K562 (cell line): ENCODE measurements at regions not wholly inside any gene's neighbourhood (a gene's known extent, or its start where the extent isn't known, plus 50 kb on each side); places are given as distances from the start of the nearest gene placed in this dataset.

ENCODE experiments used
- EZH2 ChIP-seq: IDR thresholded peaks from 2 replicates; pipeline ENCODE4 v1.6.1; 2012; ENCODE audit warnings: low read depth, mild to moderate bottlenecking, inconsistent platforms, low read length, borderline replicate concordance
- FOXJ3 ChIP-seq: sonication (generic); formaldehyde crosslinking; IDR thresholded peaks from 2 replicates; pipeline ENCODE4 v1.4.0; 2020; ENCODE audit warnings: mild to moderate bottlenecking, missing genetic modification reagents
- POLR2A ChIP-seq: fragments of 450-650 bp; conservative IDR thresholded peaks from 2 replicates; pipeline ENCODE4 v1.6.1; 2016
- POLR2G ChIP-seq: fragments of 200-400 bp; formaldehyde crosslinking; IDR thresholded peaks from 2 replicates; pipeline ENCODE4 v1.6.1; 2017; ENCODE audit warnings: low read depth, mild to moderate bottlenecking, antibody characterized with exemption, low read length, moderate library complexity
- RB1 ChIP-seq: fragments of 450-650 bp; IDR thresholded peaks from 2 replicates; pipeline ENCODE4 v1.6.1; 2017; ENCODE audit warnings: low read depth, mild to moderate bottlenecking
- RBBP5 ChIP-seq: fragments of 200-600 bp; sonication (generic); IDR thresholded peaks from 2 replicates; pipeline ENCODE4 v1.6.1; 2012; ENCODE audit warnings: borderline replicate concordance, mild to moderate bottlenecking, low read length, control low read depth, inconsistent platforms; ENCODE audit not compliant: insufficient read depth, poor library complexity, severe bottlenecking
- SIN3B ChIP-seq: fragments of 450-650 bp; IDR thresholded peaks from 2 replicates; pipeline ENCODE4 v1.6.1; 2017; ENCODE audit warnings: low read depth, mild to moderate bottlenecking, moderate library complexity
- TOE1 ChIP-seq, 2 experiments: fragments of 450-650 bp in 1 of 2; sonication (generic) in 1 of 2; formaldehyde crosslinking in 1 of 2; IDR thresholded peaks; 2 replicates each; pipeline versions ENCODE4 v1.7.1 to v1.8.0; 2016 to 2022; ENCODE audit warnings: borderline replicate concordance in 2 of 2, mild to moderate bottlenecking in 2 of 2, antibody characterized with exemption in 1 of 2, inconsistent platforms in 1 of 2, low read depth in 1 of 2, missing genetic modification reagents in 1 of 2, moderate library complexity in 1 of 2
- ZBTB1 ChIP-seq: sonication (generic); formaldehyde crosslinking; IDR thresholded peaks from 2 replicates; pipeline ENCODE4 v1.8.1; 2023; ENCODE audit warnings: missing genetic modification reagents, low read depth, mild to moderate bottlenecking, borderline replicate concordance
- TF ChIP-seq, protein P1 (sequence below), 3 experiments: IDR thresholded peaks in 2 of 3; conservative IDR thresholded peaks in 1 of 3; 2 replicates each; pipeline ENCODE4 v1.5.1; 2011 to 2012; ENCODE audit warnings: low read length in 3 of 3, mild to moderate bottlenecking in 3 of 3, control low read depth in 2 of 3, improper control_type of control experiment in 1 of 3, inconsistent platforms in 1 of 3, low read depth in 1 of 3, mixed read lengths in 1 of 3, moderate library complexity in 1 of 3; ENCODE audit not compliant: insufficient read depth in 2 of 3
- TF ChIP-seq, protein P2 (sequence below): sonication (generic); formaldehyde crosslinking; IDR thresholded peaks from 2 replicates; pipeline ENCODE4 v1.8.1; 2022; ENCODE audit warnings: missing genetic modification reagents

DNA sequence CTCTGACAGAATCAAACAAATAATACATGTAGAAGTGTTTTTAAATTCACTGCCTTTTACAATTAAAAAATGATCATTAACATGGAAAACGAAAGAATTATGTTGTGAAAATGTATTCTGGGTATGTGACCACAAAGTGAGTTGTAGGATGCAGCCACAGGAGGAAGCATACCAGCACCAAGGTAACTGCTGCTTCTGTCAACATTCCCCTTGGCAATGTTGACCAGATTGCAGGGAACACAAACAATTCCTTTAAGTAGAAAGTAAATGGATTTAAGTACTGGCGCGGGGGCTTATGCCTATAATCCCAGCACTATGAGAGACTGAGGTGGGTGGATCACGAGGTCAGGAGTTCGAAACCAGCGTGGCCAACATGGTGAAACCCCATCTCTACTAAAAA is 1877.9 kb upstream of the PCDH7 start:
- TF ChIP-seq POLR2G (no peak), FOXJ3 (CRISPR knock-in tag) (no peak), EZH2 (no peak), RBBP5 (no peak), SIN3B (no peak), ZBTB1 (CRISPR knock-in tag) (no peak), TOE1 (IDR thresholded peaks at IDR 0.05; ENCODE audit: borderline replicate concordance) (no peak), TOE1 (CRISPR knock-in tag; IDR thresholded peaks at IDR 0.05; ENCODE audit: borderline replicate concordance, low read depth) (no peak), POLR2A (no peak), RB1 (no peak)
- TF ChIP-seq, protein P1, sequence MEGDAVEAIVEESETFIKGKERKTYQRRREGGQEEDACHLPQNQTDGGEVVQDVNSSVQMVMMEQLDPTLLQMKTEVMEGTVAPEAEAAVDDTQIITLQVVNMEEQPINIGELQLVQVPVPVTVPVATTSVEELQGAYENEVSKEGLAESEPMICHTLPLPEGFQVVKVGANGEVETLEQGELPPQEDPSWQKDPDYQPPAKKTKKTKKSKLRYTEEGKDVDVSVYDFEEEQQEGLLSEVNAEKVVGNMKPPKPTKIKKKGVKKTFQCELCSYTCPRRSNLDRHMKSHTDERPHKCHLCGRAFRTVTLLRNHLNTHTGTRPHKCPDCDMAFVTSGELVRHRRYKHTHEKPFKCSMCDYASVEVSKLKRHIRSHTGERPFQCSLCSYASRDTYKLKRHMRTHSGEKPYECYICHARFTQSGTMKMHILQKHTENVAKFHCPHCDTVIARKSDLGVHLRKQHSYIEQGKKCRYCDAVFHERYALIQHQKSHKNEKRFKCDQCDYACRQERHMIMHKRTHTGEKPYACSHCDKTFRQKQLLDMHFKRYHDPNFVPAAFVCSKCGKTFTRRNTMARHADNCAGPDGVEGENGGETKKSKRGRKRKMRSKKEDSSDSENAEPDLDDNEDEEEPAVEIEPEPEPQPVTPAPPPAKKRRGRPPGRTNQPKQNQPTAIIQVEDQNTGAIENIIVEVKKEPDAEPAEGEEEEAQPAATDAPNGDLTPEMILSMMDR (IDR thresholded peaks at IDR 0.05 in 2 of 3, conservative IDR thresholded peaks at IDR 0.05 in 1 of 3; ENCODE audit: insufficient read depth in 2 of 3, low read depth in 1 of 3, low read length in 3 of 3), result no peak
- TF ChIP-seq, protein P2, sequence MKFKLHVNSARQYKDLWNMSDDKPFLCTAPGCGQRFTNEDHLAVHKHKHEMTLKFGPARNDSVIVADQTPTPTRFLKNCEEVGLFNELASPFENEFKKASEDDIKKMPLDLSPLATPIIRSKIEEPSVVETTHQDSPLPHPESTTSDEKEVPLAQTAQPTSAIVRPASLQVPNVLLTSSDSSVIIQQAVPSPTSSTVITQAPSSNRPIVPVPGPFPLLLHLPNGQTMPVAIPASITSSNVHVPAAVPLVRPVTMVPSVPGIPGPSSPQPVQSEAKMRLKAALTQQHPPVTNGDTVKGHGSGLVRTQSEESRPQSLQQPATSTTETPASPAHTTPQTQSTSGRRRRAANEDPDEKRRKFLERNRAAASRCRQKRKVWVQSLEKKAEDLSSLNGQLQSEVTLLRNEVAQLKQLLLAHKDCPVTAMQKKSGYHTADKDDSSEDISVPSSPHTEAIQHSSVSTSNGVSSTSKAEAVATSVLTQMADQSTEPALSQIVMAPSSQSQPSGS (CRISPR knock-in tag), result no peak
